Fibroblast of lung (primary cell): ENCODE measurements at regions not wholly inside any gene's neighbourhood (a gene's known extent, or its start where the extent isn't known, plus 50 kb on each side); places are given as distances from the start of the nearest gene placed in this dataset.

Source experiments
- DNase-seq, 2 donors: peaks; one replicate each; pipeline versions ENCODE4 v3.0.0 to v3.0.0-alpha.2; 2010; ENCODE audit warnings: low read depth in 2 of 2
- H2AFZ ChIP-seq: 2 replicates; pipeline ENCODE4 v1.5.1; 2012; ENCODE audit warnings: low read length, control low read depth, inconsistent platforms
- H3K27ac ChIP-seq: 2 replicates; pipeline ENCODE4 v1.5.1; 2011; ENCODE audit warnings: low read length, control low read depth; ENCODE audit not compliant: insufficient read depth
- H3K27me3 ChIP-seq: 2 replicates; pipeline ENCODE4 v1.5.1; 2011; ENCODE audit warnings: mild to moderate bottlenecking, low read length; ENCODE audit not compliant: control insufficient read depth, insufficient read depth
- H3K36me3 ChIP-seq: 2 replicates; pipeline ENCODE4 v1.5.1; 2011; ENCODE audit warnings: low read length; ENCODE audit not compliant: control insufficient read depth, insufficient read depth
- H3K4me1 ChIP-seq: 2 replicates; pipeline ENCODE4 v1.5.1; 2011; ENCODE audit warnings: low read length; ENCODE audit not compliant: control insufficient read depth, insufficient read depth; ENCODE audit errors: extremely low read depth
- H3K4me2 ChIP-seq: 2 replicates; pipeline ENCODE4 v1.5.1; 2011; ENCODE audit warnings: low read length, control low read depth; ENCODE audit not compliant: insufficient read depth; ENCODE audit errors: extremely low read depth
- H3K4me3 ChIP-seq, 4 experiments: fragments of 200-600 bp in 1 of 4; sonication (generic) in 1 of 4; replicated peaks in 1 of 4; 2 replicates each; pipeline ENCODE4 v1.5.1; 2011 to 2016; ENCODE audit warnings: low read length in 4 of 4, low read depth in 3 of 4, mild to moderate bottlenecking in 3 of 4, control low read depth in 2 of 4, inconsistent platforms in 1 of 4, mixed read lengths in 1 of 4; ENCODE audit not compliant: insufficient read depth in 1 of 4; ENCODE audit errors: control extremely low read depth in 1 of 4
- H3K79me2 ChIP-seq: 2 replicates; pipeline ENCODE4 v1.5.1; 2012; ENCODE audit warnings: mild to moderate bottlenecking, low read length, inconsistent platforms; ENCODE audit not compliant: control insufficient read depth, insufficient read depth
- H3K9ac ChIP-seq: 2 replicates; pipeline ENCODE4 v1.5.1; 2011; ENCODE audit warnings: mild to moderate bottlenecking, low read length, control low read depth; ENCODE audit not compliant: insufficient read depth
- H3K9me3 ChIP-seq: 2 replicates; pipeline ENCODE4 v1.5.1; 2012; ENCODE audit warnings: low read depth, low read length; ENCODE audit not compliant: control insufficient read depth, insufficient read depth
- H4K20me1 ChIP-seq: 2 replicates; pipeline ENCODE4 v1.5.1; 2011; ENCODE audit warnings: low read length; ENCODE audit not compliant: control insufficient read depth, insufficient read depth; ENCODE audit errors: extremely low read depth
- CTCF ChIP-seq, 2 donors: IDR thresholded peaks in 1 of 2; conservative IDR thresholded peaks in 1 of 2; 1 replicate in 1 of 2; 2 replicates in 1 of 2; pipeline ENCODE4 v1.5.1; 2011 to 2012; ENCODE audit warnings: low read length in 2 of 2, control low read depth in 1 of 2, inconsistent platforms in 1 of 2, low read depth in 1 of 2, mild to moderate bottlenecking in 1 of 2
- EZH2 ChIP-seq: IDR thresholded peaks from 2 replicates; pipeline ENCODE4 v1.5.1; 2012; ENCODE audit warnings: low read length, control low read depth, mild to moderate bottlenecking; ENCODE audit errors: missing control alignments

GRCh38 chr11:79950741-79951140 is 509.9 kb upstream of the TENM4 start:
- Histone ChIP-seq H3K9ac (no peak overlapping the region), H3K27ac (no peak overlapping the region), H3K4me1 (no peaks in the 10 kb centered on the region), H2AFZ (no peak overlapping the region), H3K9me3 (no peaks in the 10 kb centered on the region), H3K4me2 (no peak overlapping the region), H3K36me3 (no peaks in the 10 kb centered on the region), H4K20me1 (no peaks in the 10 kb centered on the region), H3K79me2 (no peaks in the 10 kb centered on the region), H3K27me3 (no peaks in the 10 kb centered on the region), H3K4me3 (no peak overlapping the region)
- TF ChIP-seq EZH2 (no peak), CTCF (conservative IDR thresholded peaks at IDR 0.05 in 1 of 2, IDR thresholded peaks at IDR 0.05 in 1 of 2; ENCODE audit: low read depth in 1 of 2, low read length in 2 of 2) (no peak)
- no peak for DNase-seq

GRCh38 chr11:79950172-79950571 is 509.3 kb upstream of the TENM4 start:
- TF ChIP-seq EZH2 (no peak), CTCF (conservative IDR thresholded peaks at IDR 0.05 in 1 of 2, IDR thresholded peaks at IDR 0.05 in 1 of 2; ENCODE audit: low read depth in 1 of 2, low read length in 2 of 2) (no peak)

GRCh38 chr11:79949574-79949973 is 508.7 kb upstream of the TENM4 start:
- no peaks in the 10 kb centered on the region for H3K9me3 ChIP-seq
- no peak for TF ChIP-seq CTCF (conservative IDR thresholded peaks at IDR 0.05 in 1 of 2, IDR thresholded peaks at IDR 0.05 in 1 of 2; ENCODE audit: low read depth in 1 of 2, low read length in 2 of 2)
- TF ChIP-seq EZH2: no peak
- no peaks in the 10 kb centered on the region for H4K20me1 ChIP-seq
- H3K36me3 ChIP-seq: no peaks in the 10 kb centered on the region
- H3K27me3 ChIP-seq: no peaks in the 10 kb centered on the region
- H3K9ac ChIP-seq: no peak overlapping the region
- no peak overlapping the region for H3K4me3 ChIP-seq
- H2AFZ ChIP-seq: no peak overlapping the region
- H3K4me1 ChIP-seq: no peaks in the 10 kb centered on the region
- no peak overlapping the region for H3K27ac ChIP-seq
- no peak overlapping the region for H3K4me2 ChIP-seq
- no peak for DNase-seq
- H3K79me2 ChIP-seq: no peaks in the 10 kb centered on the region

More at GRCh38 chr11:79950172-79950571, 509.3 kb upstream of the TENM4 start:
- no peak overlapping the region for H3K27ac ChIP-seq
- H3K27me3 ChIP-seq: no peaks in the 10 kb centered on the region
- no peak overlapping the region for H3K9ac ChIP-seq
- H4K20me1 ChIP-seq: no peaks in the 10 kb centered on the region
- H3K4me1 ChIP-seq: no peaks in the 10 kb centered on the region
- H3K36me3 ChIP-seq: no peaks in the 10 kb centered on the region
- no peak overlapping the region for H3K4me2 ChIP-seq
- H3K79me2 ChIP-seq: no peaks in the 10 kb centered on the region
- no peaks in the 10 kb centered on the region for H3K9me3 ChIP-seq
- H2AFZ ChIP-seq: no peak overlapping the region
- no peak for DNase-seq
- H3K4me3 ChIP-seq: no peak overlapping the region
